ENCODE measurements at regions not wholly inside any gene's neighbourhood (a gene's known extent, or its start where the extent isn't known, plus 50 kb on each side); places are given as distances from the start of the nearest gene placed in this dataset.

DNA sequence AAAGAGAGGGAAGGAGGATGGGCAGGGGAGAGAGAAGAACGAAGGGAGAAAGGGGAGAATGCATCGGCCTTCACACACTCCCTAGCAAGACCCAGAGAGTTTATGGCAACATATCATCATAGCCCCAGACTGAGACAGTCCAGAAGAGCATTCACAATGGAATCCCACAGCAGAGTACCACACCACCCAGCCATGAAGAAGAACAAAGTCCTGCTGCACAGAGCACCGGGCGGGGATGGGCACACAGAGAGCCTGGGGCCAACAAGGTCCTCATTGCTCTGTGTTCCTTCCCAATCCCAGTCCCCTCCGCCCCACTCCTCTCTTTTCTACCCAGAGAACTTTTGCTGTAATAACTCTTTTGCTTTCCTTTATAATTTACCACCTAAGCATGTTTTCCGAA, 118.1 kb upstream of the TMPRSS2 start:
- Mint-ChIP-seq H3K4me1 (no peaks in the 10 kb centered on the region), H3K36me3 (ENCODE audit: low read depth) (no peaks in the 10 kb centered on the region), H3K27ac (no peak overlapping the region), H3K4me3 (no peak overlapping the region), H3K9me3 (no peaks in the 10 kb centered on the region), H3K27me3 (peaks cover 17% of the 10 kb centered on the region)
- ChIA-PET POLR2A (no interaction called here), CTCF (no interaction called here)
- DNase-seq = no peak

DNA sequence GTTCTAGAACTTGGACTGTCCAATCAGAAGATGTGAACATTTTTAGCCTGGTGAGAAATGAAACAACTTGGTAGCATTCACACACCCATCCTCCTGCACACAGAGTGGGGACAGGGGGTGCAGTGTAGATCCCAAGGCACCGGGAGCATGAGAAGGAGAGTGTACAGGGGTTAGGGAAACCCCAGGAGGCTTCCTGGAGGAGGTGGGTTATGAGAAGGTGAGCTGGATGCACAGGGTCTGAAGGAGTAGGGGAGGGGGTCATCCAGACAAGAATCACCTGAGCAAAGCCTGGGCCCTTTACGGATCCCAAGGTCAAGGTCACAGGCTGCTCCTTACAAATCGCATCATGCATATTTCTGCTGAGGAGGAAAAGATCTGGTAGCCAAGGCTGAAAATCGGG, 117.5 kb upstream of the TMPRSS2 start:
- no peaks in the 10 kb centered on the region for H3K4me1 Mint-ChIP-seq
- H3K9me3 Mint-ChIP-seq = no peaks in the 10 kb centered on the region
- H3K36me3 Mint-ChIP-seq (ENCODE audit: low read depth) = no peaks in the 10 kb centered on the region
- no peak for DNase-seq
- no peak overlapping the region for H3K27ac Mint-ChIP-seq
- no peak overlapping the region for H3K4me3 Mint-ChIP-seq
- POLR2A ChIA-PET = no interaction called here
- peaks cover 17% of the 10 kb centered on the region for H3K27me3 Mint-ChIP-seq
- CTCF ChIA-PET = no interaction called here

DNA sequence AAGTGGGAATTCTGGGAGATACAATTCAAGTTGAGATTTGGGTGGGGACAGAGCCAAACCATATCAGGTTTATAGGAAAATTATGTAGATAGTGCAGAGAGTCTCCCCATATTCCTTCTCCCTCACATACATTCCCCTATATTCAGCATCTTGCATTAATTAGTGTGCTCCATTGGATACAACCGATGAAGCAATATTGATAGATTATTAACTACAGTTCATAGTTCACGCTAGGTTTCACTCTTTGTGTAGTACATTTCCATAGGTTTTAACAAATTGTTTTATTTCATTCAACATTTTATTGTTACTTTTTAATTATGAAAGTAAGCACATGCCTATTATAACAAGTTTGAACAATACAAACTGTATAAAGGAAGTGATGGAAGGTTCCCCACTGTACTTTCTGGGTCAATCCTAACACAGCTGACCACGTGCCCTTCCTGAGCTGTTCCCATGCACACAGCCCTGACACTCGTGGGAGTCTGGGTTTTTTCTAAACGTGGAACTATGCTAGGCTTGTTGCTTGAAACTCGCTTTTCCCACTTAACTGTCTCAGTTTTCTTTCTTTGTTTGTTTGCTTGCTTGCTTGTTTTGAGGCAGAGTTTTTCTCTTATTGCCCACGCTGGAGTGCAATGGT, 116.8 kb upstream of the TMPRSS2 start:
- CTCF ChIA-PET = no interaction called here
- H3K4me1 Mint-ChIP-seq = no peaks in the 10 kb centered on the region
- H3K4me3 Mint-ChIP-seq = no peak overlapping the region
- POLR2A ChIA-PET = no interaction called here
- H3K27ac Mint-ChIP-seq = no peak overlapping the region
- H3K27me3 Mint-ChIP-seq = peaks cover 17% of the 10 kb centered on the region
- no peak for DNase-seq
- no peaks in the 10 kb centered on the region for H3K36me3 Mint-ChIP-seq (ENCODE audit: low read depth)
- H3K9me3 Mint-ChIP-seq = no peaks in the 10 kb centered on the region

DNA sequence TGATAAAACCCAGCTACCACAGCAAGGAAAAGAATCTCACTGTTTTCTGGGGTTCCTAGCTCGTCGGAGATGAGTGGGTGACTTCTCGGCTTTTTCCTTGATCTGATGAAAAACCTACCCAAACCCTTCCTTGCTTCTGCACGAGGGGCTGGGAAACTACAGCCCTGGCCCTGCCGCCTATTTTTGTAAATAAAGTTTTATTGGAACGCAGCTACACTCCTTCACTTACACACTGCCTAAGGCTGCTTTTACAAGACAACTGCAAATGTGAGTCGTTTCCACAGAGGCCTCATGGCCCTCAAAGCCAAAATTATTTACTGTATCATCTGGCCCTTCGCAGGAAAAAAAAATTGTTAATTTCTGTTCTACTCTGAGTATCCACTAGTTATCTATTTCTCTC, 116.0 kb upstream of the TMPRSS2 start:
- Mint-ChIP-seq H3K27ac (no peak overlapping the region), H3K27me3 (peaks cover 17% of the 10 kb centered on the region), H3K4me3 (no peak overlapping the region), H3K9me3 (no peaks in the 10 kb centered on the region), H3K4me1 (no peaks in the 10 kb centered on the region), H3K36me3 (ENCODE audit: low read depth) (no peaks in the 10 kb centered on the region)
- ChIA-PET POLR2A (no interaction called here), CTCF (no interaction called here)
- no peak for DNase-seq

DNA sequence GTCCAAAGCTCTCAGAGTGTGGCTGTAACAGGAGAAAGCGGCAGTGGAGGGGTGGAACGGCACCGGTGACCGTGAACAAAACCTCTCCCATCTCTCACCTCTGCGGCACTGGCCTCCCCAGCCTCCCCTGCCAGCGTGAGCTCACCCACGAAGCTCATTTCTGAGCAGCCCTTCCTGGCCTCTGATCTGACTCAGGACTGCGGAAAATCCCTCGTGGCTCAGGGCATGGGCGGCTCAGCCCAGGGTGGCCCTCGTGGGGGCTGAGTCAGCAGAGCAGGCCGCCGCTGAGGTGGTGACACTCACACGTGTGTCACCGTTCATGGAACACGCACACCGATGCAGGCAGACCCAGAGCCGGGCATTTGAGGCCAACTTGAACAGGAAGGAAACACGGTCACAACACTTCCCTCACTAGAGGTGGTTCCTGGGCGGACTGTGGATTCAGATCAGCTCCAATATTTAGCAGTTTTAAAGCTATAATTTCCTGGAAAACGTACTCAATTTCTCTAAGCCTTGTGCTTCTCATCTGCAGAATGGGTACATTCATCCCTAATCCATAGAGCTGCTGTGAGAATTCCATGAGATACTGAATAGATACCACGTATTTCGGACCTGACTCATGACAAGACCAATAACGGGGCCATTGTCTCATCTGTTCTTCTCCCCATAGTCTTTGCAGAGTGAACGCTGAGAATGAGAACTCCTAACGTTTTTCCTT, 115.0 kb upstream of the TMPRSS2 start:
- CTCF ChIA-PET = no interaction called here
- H3K9me3 Mint-ChIP-seq = no peaks in the 10 kb centered on the region
- no peak for DNase-seq
- no peaks in the 10 kb centered on the region for H3K36me3 Mint-ChIP-seq (ENCODE audit: low read depth)
- no peak overlapping the region for H3K27ac Mint-ChIP-seq
- H3K4me1 Mint-ChIP-seq = no peaks in the 10 kb centered on the region
- H3K4me3 Mint-ChIP-seq = no peak overlapping the region
- POLR2A ChIA-PET = no interaction called here
- H3K27me3 Mint-ChIP-seq = peaks cover 17% of the 10 kb centered on the region

DNA sequence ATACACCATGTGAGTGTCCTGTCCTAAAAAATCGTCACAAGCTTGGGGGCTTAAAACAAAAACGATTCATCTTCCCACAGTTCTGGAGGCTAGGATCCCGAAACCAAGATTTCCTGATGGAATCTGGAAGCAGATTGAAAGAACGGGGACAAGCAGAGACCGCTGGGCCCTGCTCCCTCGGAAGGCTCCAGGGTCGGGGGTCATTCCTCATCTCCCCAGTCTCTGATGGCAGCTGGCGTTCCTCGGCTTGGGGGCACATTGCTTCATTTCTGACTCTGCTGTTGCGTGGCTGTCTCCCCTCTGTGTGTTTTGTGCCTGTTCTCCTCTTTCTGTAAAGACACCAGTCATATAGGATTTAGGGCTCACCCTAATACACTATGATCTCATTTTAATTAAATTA, 114.2 kb upstream of the TMPRSS2 start:
- Mint-ChIP-seq H3K27ac (no peak overlapping the region), H3K4me3 (no peak overlapping the region), H3K4me1 (no peaks in the 10 kb centered on the region), H3K9me3 (no peaks in the 10 kb centered on the region), H3K36me3 (ENCODE audit: low read depth) (no peaks in the 10 kb centered on the region), H3K27me3 (peaks cover 17% of the 10 kb centered on the region)
- DNase-seq = no peak
- CTCF ChIA-PET = no interaction called here
- POLR2A ChIA-PET = no interaction called here

DNA sequence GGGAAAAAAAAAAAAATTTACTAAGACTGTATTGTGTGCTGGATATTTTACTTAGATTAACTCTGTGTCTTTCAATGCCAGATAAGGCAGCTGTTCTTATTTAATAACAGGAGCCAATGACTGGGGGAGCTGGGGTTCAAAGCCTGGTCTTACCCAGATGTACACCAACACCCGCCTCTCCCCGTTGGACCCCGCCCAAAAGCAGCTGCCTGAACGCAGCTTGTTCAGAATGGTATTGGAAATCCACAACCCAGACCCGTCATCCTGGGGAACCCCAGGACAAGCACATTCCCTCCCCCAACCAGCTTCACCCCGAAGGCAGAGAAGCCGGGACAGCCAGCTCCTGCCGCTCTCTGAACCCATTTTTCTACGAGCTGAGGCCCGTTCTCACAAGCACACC, 113.6 kb upstream of the TMPRSS2 start:
- no peaks in the 10 kb centered on the region for H3K4me1 Mint-ChIP-seq
- H3K9me3 Mint-ChIP-seq = no peaks in the 10 kb centered on the region
- no peaks in the 10 kb centered on the region for H3K36me3 Mint-ChIP-seq (ENCODE audit: low read depth)
- DNase-seq = no peak
- H3K27me3 Mint-ChIP-seq = peaks cover 16% of the 10 kb centered on the region
- H3K4me3 Mint-ChIP-seq = no peak overlapping the region
- H3K27ac Mint-ChIP-seq = no peak overlapping the region
- ChIA-PET CTCF (interaction anchor here (0.5 kb wide), 1 partner anchor 22 kb away, joined by 3 read pairs; no protein-coding TSS in a partner anchor), POLR2A (no interaction called here)

DNA sequence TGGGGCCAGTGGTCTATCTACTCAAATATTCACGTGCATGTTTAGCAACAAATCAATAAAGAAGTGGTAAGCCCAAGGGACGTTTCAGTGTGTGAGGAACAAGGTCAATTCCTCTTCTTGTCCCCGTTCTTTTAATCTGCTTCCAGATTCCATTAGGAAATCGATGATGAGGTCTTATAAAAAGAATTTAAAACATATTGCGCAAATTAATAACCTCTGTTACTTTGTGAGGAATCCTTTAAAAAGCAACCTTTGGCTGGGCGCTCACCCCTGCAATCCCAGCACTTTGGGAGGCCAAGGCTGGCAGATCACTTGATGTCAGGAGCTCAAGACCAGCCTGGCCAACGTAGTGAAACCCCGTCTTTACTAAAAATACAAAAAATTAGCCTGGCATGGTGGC, 113.0 kb upstream of the TMPRSS2 start:
- Mint-ChIP-seq H3K4me1 (no peaks in the 10 kb centered on the region), H3K4me3 (no peak overlapping the region), H3K36me3 (ENCODE audit: low read depth) (no peaks in the 10 kb centered on the region), H3K9me3 (no peaks in the 10 kb centered on the region), H3K27ac (no peak overlapping the region), H3K27me3 (peaks cover 12% of the 10 kb centered on the region)
- ChIA-PET CTCF (interaction anchor here (0.5 kb wide), 1 partner anchor 23 kb away, joined by 3 read pairs; no protein-coding TSS in a partner anchor), POLR2A (no interaction called here)
- no peak for DNase-seq

DNA sequence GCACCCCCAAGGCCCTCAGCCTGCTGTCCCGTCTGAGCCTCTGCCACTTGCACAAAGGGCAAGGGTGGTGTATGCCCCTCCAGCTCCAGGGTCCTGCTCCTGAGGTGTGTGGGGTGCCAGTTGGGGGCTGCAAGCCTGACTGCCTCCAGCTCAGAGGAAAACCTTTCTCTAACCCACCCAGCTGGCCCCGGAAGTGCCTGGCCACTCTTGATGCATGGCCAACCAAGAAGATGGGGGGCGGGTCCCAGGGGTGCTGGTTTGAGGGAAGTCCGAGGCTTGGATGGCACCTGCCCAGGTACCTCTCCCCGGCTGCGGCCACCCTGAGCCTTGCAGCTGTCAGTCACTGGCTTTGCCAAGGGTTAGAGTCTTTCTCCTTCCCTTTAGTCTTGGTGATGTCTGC, 112.6 kb upstream of the TMPRSS2 start:
- CTCF ChIA-PET = no interaction called here
- Mint-ChIP-seq H3K27me3 (peaks cover 8% of the 10 kb centered on the region), H3K4me1 (no peaks in the 10 kb centered on the region), H3K27ac (no peak overlapping the region), H3K9me3 (no peaks in the 10 kb centered on the region), H3K36me3 (ENCODE audit: low read depth) (no peaks in the 10 kb centered on the region), H3K4me3 (no peak overlapping the region)
- no peak for DNase-seq
- POLR2A ChIA-PET = no interaction called here

DNA sequence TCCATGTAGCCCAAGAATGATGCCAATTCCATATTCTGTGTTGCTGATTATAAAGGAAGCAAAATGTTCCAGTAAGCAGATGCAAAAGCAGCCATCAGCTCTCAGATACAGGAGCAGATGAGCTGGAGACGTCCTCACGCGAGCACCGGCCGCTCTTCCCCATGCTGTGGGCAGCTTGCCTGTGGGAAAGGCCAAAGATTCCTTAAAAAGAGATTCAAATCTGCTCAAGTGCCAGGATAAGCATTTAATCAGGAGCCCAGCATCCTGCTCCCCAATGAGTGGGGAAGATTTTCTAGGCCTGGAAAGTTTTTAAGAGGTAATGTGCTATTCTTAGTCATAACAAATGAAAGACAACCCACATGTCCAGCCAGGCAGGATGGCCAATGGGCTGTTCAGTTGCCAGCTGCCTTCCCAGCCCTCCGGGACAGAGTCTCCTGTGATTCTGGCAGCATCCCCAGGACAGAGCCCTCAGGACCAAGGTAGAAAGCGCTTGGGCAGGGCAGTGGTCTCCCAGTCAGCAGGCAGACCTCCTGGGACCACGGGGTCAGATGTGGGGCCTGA, 108.2 kb upstream of the TMPRSS2 start:
- peaks cover 4% of the 10 kb centered on the region for H3K27me3 Mint-ChIP-seq
- CTCF ChIA-PET = interaction anchor here (0.7 to 1.3 kb wide), 2 partner anchors 16 to 333 kb away, joined by 3 read pairs; no protein-coding TSS in a partner anchor
- no peak overlapping the region for H3K4me3 Mint-ChIP-seq
- no peak for DNase-seq
- no peaks in the 10 kb centered on the region for H3K9me3 Mint-ChIP-seq
- no peaks in the 10 kb centered on the region for H3K4me1 Mint-ChIP-seq
- no peaks in the 10 kb centered on the region for H3K36me3 Mint-ChIP-seq (ENCODE audit: low read depth)
- POLR2A ChIA-PET = no interaction called here
- H3K27ac Mint-ChIP-seq = no peak overlapping the region

DNA sequence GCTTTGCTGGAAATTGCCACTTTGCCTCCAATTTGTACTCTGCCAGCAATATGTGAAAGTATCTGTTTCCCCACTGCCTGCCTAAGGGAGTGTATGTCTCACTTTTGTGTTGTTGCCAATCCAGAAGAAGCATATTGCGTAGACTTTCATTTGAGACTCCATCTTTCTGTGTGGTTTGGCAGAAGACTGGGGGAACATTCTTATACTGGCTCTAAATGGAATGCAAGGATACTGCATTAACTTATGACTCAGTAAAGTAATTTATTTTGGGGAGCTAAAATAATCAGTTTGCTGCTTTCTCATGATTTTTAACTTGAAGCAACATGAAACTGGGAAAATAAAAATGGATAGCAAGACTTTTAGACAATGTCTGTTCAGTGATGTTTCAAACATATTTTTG, 107.7 kb upstream of the TMPRSS2 start:
- ChIA-PET POLR2A (no interaction called here), CTCF (interaction anchor here (0.7 kb wide), 1 partner anchor 15 kb away, joined by 3 read pairs; no protein-coding TSS in a partner anchor)
- H3K4me1 Mint-ChIP-seq = no peaks in the 10 kb centered on the region
- H3K27ac Mint-ChIP-seq = no peak overlapping the region
- H3K27me3 Mint-ChIP-seq = peaks cover 4% of the 10 kb centered on the region
- no peaks in the 10 kb centered on the region for H3K36me3 Mint-ChIP-seq (ENCODE audit: low read depth)
- H3K9me3 Mint-ChIP-seq = no peaks in the 10 kb centered on the region
- H3K4me3 Mint-ChIP-seq = no peak overlapping the region
- DNase-seq = no peak

DNA sequence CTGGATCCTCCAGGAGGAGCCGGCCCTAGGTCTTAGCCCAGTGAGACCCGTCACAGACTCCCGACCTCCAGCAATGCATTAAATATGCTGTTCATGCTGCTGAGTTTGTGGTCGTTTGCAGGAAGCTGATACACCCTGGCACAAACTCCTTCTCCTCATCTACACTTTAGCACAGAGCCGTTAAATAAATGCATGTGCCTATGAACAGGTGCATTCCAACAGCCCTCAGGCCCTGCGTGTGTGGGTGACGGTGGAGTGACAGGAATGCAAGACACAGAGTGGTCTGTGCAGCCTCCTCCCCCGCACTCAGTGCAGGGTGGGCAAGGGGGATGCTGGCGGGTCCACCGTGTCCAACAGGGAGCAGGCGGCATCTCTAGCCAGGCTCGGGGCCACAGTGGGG, 106.6 kb upstream of the TMPRSS2 start:
- Mint-ChIP-seq H3K9me3 (no peaks in the 10 kb centered on the region), H3K27ac (no peak overlapping the region), H3K27me3 (peaks cover 6% of the 10 kb centered on the region), H3K4me1 (no peaks in the 10 kb centered on the region), H3K4me3 (no peak overlapping the region), H3K36me3 (ENCODE audit: low read depth) (no peaks in the 10 kb centered on the region)
- POLR2A ChIA-PET = no interaction called here
- DNase-seq = no peak
- CTCF ChIA-PET = no interaction called here

DNA sequence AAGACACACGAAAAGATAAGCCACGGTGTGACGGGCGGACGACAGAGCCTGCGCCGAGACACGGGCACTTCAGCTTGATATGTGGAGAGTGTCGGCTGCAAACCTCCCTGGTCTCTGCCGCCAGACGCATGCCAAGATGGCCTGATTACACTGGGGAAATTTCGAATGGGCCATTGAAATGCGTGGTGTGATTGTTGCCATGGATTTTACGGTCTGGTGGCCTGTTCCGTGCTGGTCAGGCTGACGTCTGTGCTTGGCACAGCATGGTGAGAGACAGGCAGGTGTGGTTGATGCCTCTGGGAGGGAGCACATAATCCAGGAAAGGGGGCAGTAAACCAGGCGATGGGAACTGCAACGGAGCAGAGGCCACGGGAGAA, 105.6 kb upstream of the TMPRSS2 start:
- ChIA-PET POLR2A (no interaction called here), CTCF (interaction anchor here (1.2 to 1.4 kb wide), 2 partner anchors 331 to 504 kb away, joined by 3 to 4 read pairs; no protein-coding TSS in a partner anchor)
- no peaks in the 10 kb centered on the region for H3K4me1 Mint-ChIP-seq
- no peak for DNase-seq
- H3K4me3 Mint-ChIP-seq = no peak overlapping the region
- H3K9me3 Mint-ChIP-seq = no peaks in the 10 kb centered on the region
- no peak overlapping the region for H3K27ac Mint-ChIP-seq
- peaks cover 6% of the 10 kb centered on the region for H3K27me3 Mint-ChIP-seq
- H3K36me3 Mint-ChIP-seq (ENCODE audit: low read depth) = no peaks in the 10 kb centered on the region

Measured in activated CD4-positive, alpha-beta memory T cell treated with anti-CD3 and anti-CD28 coated beads, Interleukin-2, amount 10 ng/mL, durations not matched to agents 7 days and 5 days (primary cell).